Upper lobe of right lung (tissue), 1 donor: ENCODE measurements at regions not wholly inside any gene's neighbourhood (a gene's known extent, or its start where the extent isn't known, plus 50 kb on each side); places are given as distances from the start of the nearest gene placed in this dataset.
A peak's percentile ranks its signal among the peaks of the same experiment; 100 is the strongest.
"Not testable (repeated sequence)": the region's sequence is repeated elsewhere in the genome, so short reads cannot be mapped to it uniquely, and the experiment has no call there.

Experiments used
- ATAC-seq: fragments of 200-7000 bp; cut with Tn5 transposase; one replicate; pipeline ENCODE4 v1.9.1; 2020; ENCODE audit warnings: mild to moderate bottlenecking, moderate library complexity
- DNase-seq: peaks from one replicate; pipeline ENCODE4 v3.0.0-alpha.2; 2020
- H3K27ac ChIP-seq: fragments of 200-600 bp; one replicate; pipeline ENCODE4 v1.8.0; 2022
- H3K27me3 ChIP-seq: fragments of 200-600 bp; one replicate; pipeline ENCODE4 v1.8.0; 2022; ENCODE audit warnings: mild to moderate bottlenecking
- H3K36me3 ChIP-seq: fragments of 200-600 bp; one replicate; pipeline ENCODE4 v1.8.0; 2022
- H3K4me1 ChIP-seq: fragments of 200-600 bp; one replicate; pipeline ENCODE4 v1.8.0; 2022
- H3K4me3 ChIP-seq: fragments of 200-600 bp; one replicate; pipeline ENCODE4 v1.8.0; 2022; ENCODE audit warnings: mild to moderate bottlenecking
- H3K9me3 ChIP-seq: fragments of 200-600 bp; one replicate; pipeline ENCODE4 v1.8.0; 2022
- CTCF ChIP-seq: fragments of 200-600 bp; IDR thresholded peaks from one replicate; pipeline ENCODE4 v1.8.0; 2022; ENCODE audit warnings: antibody characterized with exemption
- intact Hi-C: fragments of 100-400 bp; cut with DNase I; formaldehyde crosslinking; loops from one replicate; pipeline ENCODE4 v1.11.0; 2022
- donor health status: DM: no; HTN: yes; CAD: no; lungs with severe emphysema.

GRCh38 chr12:24679126-24679525, 269.8 kb downstream of the BCAT1 start:
- peak; percentile 52 for ATAC-seq
- no peak for DNase-seq
- no peaks in the 10 kb centered on the region for H3K4me1 ChIP-seq
- no peak overlapping the region for H3K4me3 ChIP-seq
- intact Hi-C loops: no loop called here
- H3K36me3 ChIP-seq: no peaks in the 10 kb centered on the region
- TF ChIP-seq CTCF: no peak
- H3K27ac ChIP-seq: no peak overlapping the region
- no peaks in the 10 kb centered on the region for H3K9me3 ChIP-seq
- no peaks in the 10 kb centered on the region for H3K27me3 ChIP-seq

- Histone ChIP-seq H3K4me1 (no peaks in the 10 kb centered on the region), H3K27ac (no peak overlapping the region), H3K27me3 (no peaks in the 10 kb centered on the region), H3K4me3 (no peak overlapping the region), H3K36me3 (no peaks in the 10 kb centered on the region), H3K9me3 (no peaks in the 10 kb centered on the region)
- no peak for ATAC-seq
- TF ChIP-seq CTCF: no peak
- DNase-seq: no peak
- intact Hi-C loops: no loop called here
These were observed 270.5 kb downstream of the BCAT1 start for GRCh38 chr12:24678436-24678835.

- H3K36me3 ChIP-seq: no peaks in the 10 kb centered on the region
- H3K4me3 ChIP-seq: no peak overlapping the region
- ATAC-seq (no peak), DNase-seq (no peak)
- H3K27me3 ChIP-seq: no peaks in the 10 kb centered on the region
- no peak overlapping the region for H3K27ac ChIP-seq
- intact Hi-C loops: no loop called here
- no peak for TF ChIP-seq CTCF
- no peaks in the 10 kb centered on the region for H3K4me1 ChIP-seq
- no peaks in the 10 kb centered on the region for H3K9me3 ChIP-seq
These were observed 280.3 kb downstream of the BCAT1 start for GRCh38 chr12:24668563-24668962.

GRCh38 chr12:24664161-24664880, 284.6 kb downstream of the BCAT1 start:
- no peaks in the 10 kb centered on the region for H3K36me3 ChIP-seq
- no peaks in the 10 kb centered on the region for H3K27me3 ChIP-seq
- intact Hi-C loops: no loop called here
- no peak overlapping the region for H3K27ac ChIP-seq
- DNase-seq (no peak), ATAC-seq (no peak)
- H3K9me3 ChIP-seq: no peaks in the 10 kb centered on the region
- TF ChIP-seq CTCF: no peak
- peaks cover 7% of the 10 kb centered on the region for H3K4me1 ChIP-seq
- H3K4me3 ChIP-seq: no peak overlapping the region

GRCh38 chr12:24661657-24662096, 287.2 kb downstream of the BCAT1 start:
- Histone ChIP-seq H3K9me3 (no peaks in the 10 kb centered on the region), H3K4me1 (peaks cover 7% of the 10 kb centered on the region), H3K27ac (no peak overlapping the region), H3K27me3 (no peaks in the 10 kb centered on the region), H3K4me3 (no peak overlapping the region), H3K36me3 (no peaks in the 10 kb centered on the region)
- peak; percentile 94 for ATAC-seq
- peak; percentile 85 for DNase-seq
- no peak for TF ChIP-seq CTCF
- intact Hi-C loops: no loop called here

GRCh38 chr12:24659016-24659415, 289.9 kb downstream of the BCAT1 start:
- Histone ChIP-seq H3K9me3 (no peaks in the 10 kb centered on the region), H3K4me3 (no peak overlapping the region), H3K36me3 (no peaks in the 10 kb centered on the region), H3K4me1 (peaks cover 7% of the 10 kb centered on the region), H3K27ac (no peak overlapping the region), H3K27me3 (no peaks in the 10 kb centered on the region)
- intact Hi-C loops: no loop called here
- TF ChIP-seq CTCF: no peak
- ATAC-seq: no peak
- no peak for DNase-seq

GRCh38 chr12:24654344-24654743, 294.6 kb downstream of the BCAT1 start:
- H3K27ac ChIP-seq, H3K4me3 ChIP-seq, H3K27me3 ChIP-seq, DNase-seq, H3K36me3 ChIP-seq, H3K9me3 ChIP-seq, intact Hi-C loops, H3K4me1 ChIP-seq, ATAC-seq: not testable (repeated sequence)
